ENCODE measurements at regions not wholly inside any gene's neighbourhood (a gene's known extent, or its start where the extent isn't known, plus 50 kb on each side); places are given as distances from the start of the nearest gene placed in this dataset.
A peak's percentile ranks its signal among the peaks of the same experiment; 100 is the strongest.

DNA sequence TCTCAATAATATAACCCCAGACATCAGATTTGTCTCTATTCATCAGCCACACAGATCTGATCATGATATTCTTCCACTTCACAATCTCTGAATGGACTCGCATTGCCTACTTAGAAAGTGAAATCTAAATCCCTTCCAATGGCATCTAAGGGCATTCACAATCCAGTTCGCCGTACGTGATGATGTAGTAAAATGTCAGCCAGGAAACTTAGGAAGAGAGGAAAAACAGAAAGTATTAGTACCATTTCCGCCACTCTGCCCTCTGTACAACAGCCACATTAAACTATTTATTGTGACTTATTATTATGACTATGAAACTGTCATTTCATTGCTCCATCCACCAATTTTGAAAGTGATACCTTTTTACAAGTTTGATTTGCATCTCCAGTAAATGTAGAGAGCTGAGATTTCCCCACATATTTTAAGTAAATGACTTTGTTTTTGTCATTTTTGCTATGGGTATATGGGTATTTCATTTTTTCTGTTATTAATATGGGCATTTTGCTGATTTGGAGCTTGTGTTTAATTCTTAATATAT, 69.4 kb upstream of the SMIM36 start:
- no peak for DNase-seq

DNA sequence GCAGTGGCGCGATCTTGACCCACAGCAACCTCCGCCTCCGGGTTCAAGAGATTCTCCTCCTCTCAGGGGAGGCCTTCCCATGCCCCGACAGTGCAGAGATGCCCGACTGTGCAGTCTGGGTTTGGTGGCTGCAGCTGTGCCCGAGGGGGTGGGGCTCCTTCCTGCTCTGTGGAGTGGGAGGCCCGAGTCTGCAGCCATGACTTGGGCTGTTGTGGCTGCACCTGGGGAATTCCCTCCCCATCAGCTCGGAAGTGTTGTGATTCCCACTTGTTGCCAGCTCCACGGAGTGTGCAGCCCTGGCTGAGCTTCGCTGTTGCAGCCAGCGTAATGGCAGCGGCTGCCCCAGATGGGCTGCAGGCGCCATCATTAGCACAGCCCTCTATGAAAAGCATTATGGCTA, 66.4 kb upstream of the SMIM36 start:
- no peak for DNase-seq

DNA sequence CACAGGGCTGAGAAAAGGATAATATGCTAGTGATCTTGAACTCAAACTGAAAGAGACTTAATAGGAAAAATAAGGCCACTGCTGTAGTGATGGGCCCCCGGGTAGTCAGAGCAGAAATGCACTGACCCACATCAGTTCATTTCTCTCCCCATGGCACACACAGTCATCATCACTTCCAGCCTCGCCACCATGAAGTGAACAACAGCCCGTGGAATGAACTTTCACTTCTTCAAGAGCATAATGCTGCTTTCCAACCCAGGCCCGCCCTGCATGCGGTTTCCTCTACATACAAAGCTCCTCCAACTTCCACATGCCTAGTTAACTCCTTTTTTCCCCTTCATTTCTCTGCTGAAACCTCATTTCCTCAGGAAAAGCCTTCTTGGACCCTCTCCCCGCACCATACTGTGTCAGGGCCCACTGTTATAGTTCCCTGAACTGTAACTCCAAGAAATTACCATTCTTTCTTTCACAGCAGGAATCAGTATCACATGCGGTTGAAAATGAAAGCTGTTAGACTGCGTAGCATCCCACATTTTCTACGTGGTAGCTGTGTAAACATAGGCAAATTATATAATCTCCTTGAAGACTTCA, 65.8 kb upstream of the SMIM36 start:
- DNase-seq = peak; percentile 73

DNA sequence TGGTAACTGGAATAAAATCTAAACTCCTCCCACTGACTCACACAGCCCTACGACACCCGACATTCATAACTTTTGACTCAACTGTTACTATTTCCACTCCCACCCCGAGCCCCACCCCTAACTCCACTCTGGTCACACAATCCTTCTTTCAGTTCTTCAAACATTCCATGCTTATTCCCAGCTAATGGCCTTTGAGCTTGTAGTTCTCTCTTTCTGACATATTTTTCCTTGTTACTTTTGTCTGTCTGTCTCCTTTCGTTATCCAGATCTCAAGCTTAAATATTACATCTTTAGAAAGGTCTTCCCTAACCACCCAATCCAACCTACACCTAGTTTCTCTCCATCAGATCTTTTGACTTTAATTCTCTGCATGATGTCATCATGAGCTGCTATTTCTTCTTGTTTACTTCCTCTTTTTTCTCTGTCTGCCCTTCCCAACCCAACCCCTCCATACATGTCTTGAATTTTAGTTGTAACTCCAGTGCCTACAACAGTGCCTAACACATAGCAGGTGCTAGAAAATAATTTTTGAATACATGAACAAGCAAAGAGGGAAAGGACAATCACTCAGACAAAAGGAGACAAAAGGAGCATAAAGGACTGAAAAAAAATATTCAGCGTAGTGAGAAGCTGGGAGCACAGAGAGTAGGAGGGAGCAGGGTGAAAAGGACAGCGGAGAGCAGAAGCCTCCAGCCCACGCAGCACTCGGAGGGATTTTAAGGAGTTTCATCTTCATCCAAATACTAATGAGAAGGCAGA, 65.2 kb upstream of the SMIM36 start:
- no peak for DNase-seq

DNA sequence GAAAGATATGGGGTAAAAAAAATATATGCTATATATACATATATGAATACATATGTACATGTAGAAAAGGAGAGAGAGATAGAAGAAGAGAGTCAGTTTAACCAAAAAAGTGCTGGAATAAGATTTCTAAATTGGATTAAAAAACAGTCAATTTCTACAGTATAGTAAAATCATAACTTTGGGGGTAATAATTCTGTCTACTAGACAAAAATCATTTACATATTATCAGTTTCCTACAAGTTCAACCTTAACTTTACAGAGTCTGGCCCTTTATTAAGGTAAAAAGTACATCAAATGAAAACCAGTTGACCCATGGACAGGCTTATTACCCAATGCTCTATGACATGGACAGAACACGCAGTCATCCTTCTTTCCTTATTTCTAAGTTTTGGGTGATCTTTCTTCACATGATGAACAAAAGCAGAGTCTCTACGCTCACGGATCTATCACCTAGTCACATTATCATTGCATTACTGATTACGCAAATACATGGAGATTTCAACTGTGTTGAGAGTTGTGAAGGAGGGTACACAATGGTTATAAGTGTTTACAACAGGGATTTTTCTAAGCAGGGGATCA, 63.9 kb upstream of the SMIM36 start:
- no peak for DNase-seq

DNA sequence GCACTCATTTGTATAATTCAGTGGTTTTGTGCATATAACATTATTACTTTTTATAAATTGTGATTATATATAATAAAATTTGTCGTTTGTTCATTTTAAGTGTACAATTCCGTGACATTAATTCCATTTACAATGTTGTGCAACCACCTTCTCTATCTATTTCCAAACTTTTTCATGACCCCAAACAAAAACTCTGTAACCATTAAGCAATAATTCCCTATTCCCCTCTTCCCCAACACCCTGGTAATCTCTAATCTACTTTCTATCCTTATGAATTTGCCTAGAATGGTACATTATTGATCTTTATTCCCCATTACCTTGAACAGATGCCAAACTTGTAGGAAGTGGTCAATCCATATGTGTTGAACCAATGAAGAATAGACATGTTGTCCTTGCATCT, 61.3 kb upstream of the SMIM36 start:
- DNase-seq = no peak

DNA sequence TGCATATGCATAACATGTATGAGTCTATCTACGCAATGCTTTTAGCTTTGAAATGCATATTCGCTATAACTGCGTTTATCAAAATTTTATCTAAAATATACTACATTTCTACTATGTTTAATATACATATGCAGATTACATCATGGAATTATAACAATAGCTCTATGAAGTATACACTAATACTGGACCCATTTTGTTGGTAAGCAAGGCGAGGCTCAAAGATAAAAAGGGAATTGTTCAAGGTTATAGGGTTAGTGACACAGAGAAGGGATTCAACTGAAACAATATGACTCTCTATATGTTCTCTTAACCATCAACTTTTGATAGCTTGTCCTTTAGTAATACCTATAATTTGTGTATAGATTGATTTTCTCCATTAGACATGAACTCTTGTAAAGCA, 60.9 kb upstream of the SMIM36 start:
- no peak for DNase-seq

DNA sequence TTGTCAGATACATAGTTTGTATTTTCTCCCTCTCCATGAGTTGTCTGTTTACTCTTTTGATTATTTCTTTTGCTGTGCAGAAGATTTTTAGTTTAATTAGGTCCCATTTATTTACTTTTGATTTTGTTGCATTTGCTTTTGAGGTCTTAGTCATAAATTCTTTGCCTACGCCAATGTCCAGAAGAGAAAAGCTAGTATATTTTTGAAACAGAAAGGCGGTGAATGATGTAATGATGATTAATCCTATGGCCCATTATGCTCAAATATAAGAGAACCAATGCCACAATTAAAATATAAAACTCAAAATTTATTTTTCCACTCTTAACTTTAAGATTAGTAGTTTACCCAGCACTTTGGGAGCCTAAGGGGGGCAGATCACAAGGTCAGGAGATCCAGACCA, 59.8 kb upstream of the SMIM36 start:
- no peak for DNase-seq

DNA sequence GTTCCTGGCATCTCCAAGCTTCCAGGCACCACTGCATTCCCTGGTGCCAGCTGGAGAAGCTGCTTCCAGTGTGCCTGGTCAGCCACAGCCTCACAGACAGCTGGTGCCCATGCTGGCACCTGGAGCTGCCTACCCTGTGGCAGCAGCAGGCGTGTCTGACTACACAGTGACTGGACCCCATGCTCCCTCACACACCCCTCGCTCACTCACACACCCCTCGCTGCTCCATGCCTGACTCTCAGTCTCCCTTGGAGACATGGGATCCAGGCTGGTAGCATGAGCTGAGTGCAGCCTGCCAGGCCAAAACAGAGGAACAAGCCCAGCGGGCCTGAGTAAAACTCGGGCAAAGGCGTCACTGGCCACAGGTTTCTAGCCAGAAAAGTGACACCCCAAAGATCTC, 59.1 kb upstream of the SMIM36 start:
- DNase-seq = no peak

DNA sequence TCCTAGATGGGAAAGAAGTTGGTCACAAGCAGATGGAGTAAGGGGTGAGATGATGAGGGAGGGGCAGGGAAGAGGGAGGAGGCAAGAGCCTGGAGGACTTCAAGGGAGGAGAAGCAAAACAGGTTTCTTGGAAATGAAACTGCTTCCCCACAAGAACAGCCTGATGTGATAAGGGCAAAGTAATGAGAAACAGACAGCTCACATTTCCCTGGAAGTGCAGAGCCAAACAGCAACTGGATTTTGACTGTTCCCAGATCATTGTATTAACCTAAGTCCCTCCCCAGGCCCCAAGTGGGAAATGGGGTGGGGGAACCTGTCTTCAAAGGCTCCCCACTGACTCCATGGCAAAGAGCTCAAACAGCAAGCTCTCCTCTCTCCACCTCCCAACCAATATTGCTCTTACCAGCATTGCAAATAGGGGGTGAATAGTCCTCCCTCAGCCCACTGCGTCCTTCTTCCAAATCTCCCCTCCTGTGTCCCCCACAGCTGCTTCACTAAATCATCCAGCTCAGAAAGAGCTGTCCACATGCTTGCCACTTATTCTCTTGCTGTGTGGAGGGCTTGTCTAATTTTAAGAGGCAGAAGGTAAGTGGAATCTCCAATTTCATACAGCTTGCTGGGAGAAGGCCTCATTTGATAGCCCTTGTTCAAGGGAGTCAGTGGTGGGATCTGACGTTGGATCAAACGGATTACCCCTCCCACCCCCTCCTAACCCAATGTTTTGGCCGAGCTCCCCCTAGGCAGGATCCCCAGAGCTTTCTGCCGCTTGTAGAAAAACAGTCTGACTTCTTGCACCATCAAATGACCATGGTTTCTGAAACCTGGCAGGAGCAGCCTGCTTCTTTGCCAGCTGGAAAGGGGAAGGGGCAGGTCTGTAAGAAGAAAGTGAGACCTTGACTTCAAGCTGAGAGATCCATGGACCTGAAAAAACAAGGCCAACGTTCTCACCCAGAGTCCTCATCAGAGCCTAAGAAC, 56.3 kb upstream of the SMIM36 start:
- DNase-seq = peak; percentile 66

DNA sequence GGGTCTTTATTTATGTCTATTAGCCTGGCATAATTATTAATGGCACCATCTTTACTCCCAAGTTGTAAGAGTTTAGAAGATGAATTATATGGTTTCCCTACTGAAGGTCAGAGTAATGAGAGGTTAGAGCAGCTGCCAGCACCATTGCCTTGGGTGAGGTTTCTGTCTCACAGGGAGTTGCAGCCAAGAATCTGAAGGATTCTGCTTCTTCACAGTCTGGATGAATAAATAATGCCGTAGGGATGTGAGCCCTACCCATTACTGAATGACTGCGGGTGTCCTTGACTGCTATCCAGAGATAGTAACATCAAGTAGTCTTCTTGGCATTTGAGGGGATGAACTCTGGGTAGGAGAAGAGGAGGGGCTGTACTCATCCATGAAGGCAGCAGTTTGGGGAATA, 52.8 kb upstream of the SMIM36 start:
- DNase-seq = no peak

DNA sequence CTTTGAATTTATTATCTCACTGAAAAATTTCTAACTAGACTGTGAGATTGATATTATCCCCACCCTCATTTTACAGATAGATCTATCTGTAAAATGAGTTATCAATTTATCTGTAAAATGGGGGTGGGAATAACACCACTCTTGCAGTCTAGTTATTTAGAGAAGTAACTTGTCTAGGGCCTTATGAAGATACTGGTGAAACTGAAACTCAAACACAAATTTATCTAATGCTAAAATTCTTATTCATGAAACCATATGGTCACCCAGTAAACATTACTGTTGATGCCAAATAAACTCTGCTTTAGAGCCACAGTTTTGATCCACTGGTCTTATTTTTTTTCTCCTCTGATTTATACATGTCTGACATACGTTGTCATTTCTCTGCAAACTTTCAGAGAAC, 52.1 kb upstream of the SMIM36 start:
- DNase-seq = no peak

DNA sequence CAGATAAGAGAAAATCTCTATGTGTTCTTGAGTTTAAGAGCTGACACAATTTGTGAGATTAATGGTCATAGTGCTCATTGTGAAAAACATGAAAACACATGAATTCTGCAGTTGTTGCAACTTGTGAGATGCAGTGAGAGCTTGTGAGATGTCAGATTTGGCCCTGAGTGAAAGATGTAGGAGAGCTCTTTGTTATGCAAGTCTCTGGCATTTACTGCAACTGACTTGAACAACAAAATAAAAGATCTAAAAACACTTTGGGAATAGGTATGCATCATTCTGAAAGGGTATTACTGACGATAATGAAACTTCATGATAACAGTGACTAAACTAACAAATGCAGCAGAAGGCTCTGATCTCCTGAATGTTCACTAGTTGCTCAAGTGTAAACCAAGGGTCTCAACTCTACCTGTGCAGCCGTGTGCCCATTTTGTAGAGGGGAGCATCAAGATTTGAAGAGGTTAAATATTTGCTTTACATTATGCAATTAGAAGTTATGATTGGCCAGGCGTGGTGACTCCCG, 50.8 kb upstream of the SMIM36 start:
- DNase-seq = no peak

DNA sequence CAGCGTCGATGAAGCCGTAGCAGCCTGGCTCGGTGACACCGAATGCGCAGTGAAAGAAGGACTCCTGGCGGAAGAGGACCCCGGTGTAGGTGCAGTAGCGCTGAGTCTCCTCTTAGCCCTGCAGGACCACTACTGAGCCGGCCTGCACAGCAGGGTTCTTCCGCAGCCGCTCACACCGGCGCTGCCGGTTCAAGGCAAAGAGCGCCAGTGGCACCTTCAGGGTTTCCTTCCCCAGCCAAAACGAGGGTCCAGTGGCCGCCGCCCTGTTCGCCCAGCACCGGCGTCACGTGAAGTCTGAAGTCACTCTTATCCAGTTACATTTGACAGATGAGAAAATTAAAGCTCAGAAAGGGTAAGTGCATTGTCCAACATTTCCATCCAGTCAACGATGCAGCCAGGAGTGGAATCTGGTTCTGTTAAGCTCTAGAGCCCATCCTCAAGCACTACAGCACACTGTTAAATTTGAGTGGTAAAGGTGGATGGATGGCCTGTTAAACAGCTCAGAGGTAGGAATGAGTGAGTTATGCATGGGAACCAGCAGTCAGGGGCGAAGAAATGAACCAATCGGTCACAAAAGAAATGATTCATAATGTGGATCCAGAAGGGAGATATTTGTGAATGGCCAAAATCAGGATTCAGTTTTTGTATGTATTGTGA, 50.2 kb upstream of the SMIM36 start:
- DNase-seq = no peak

All from eye (tissue), 1 donor.